IMR-90 (cell line): ENCODE measurements at regions not wholly inside any gene's neighbourhood (a gene's known extent, or its start where the extent isn't known, plus 50 kb on each side); places are given as distances from the start of the nearest gene placed in this dataset.

ENCODE experiments used
- ELK1 ChIP-seq: fragments of 150-350 bp; IDR thresholded peaks from 2 replicates; pipeline ENCODE4 v1.6.1; 2016; ENCODE audit warnings: low read depth, mild to moderate bottlenecking, low read length, moderate library complexity, borderline replicate concordance
- FOS ChIP-seq: fragments of 150-350 bp; IDR thresholded peaks from 2 replicates; pipeline ENCODE4 v1.6.1; 2016; ENCODE audit warnings: low read depth, low read length
- MAFK ChIP-seq: IDR thresholded peaks from 2 replicates; pipeline ENCODE4 v1.6.1; 2012; ENCODE audit warnings: low read depth, low read length, improper control_type of control experiment
- MXI1 ChIP-seq: IDR thresholded peaks from 2 replicates; pipeline ENCODE4 v1.6.1; 2012; ENCODE audit warnings: low read depth, mild to moderate bottlenecking, low read length, moderate library complexity, borderline replicate concordance
- POLR2A ChIP-seq: IDR thresholded peaks from 2 replicates; pipeline ENCODE4 v1.6.1; 2012; ENCODE audit warnings: mild to moderate bottlenecking, low read depth, low read length
- TF ChIP-seq, protein P1 (sequence below): conservative IDR thresholded peaks from 2 replicates; pipeline ENCODE4 v1.5.1; 2012; ENCODE audit warnings: mild to moderate bottlenecking, low read depth, low read length, improper control_type of control experiment
- TF ChIP-seq, protein P2 (sequence below): fragments of 150-350 bp; IDR thresholded peaks from 2 replicates; pipeline ENCODE4 v1.6.1; 2017; ENCODE audit warnings: mild to moderate bottlenecking, antibody characterized with exemption, low read length, low read depth

DNA sequence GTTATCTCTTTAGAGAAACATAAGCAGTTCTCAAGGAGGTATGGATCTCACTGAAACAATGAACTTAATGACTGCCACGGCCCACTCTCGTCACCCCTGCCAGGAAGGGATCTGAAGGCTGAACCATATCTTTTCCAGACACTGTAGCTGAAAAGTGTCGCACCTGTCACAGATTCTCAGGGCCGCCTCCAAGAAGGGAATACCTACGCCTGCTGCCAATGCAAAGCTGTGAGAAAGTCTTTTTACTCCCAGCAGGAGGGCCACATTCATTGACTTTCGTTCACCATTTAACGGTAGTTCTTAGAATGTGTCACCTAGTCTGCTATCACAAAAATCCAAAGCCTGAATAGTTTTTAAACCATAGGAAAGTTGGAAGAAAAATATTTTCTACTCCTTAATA, 66.7 kb upstream of the SH3BP4 start:
- TF ChIP-seq MAFK = no peak
- TF ChIP-seq ELK1 = no peak
- TF ChIP-seq, protein P1, sequence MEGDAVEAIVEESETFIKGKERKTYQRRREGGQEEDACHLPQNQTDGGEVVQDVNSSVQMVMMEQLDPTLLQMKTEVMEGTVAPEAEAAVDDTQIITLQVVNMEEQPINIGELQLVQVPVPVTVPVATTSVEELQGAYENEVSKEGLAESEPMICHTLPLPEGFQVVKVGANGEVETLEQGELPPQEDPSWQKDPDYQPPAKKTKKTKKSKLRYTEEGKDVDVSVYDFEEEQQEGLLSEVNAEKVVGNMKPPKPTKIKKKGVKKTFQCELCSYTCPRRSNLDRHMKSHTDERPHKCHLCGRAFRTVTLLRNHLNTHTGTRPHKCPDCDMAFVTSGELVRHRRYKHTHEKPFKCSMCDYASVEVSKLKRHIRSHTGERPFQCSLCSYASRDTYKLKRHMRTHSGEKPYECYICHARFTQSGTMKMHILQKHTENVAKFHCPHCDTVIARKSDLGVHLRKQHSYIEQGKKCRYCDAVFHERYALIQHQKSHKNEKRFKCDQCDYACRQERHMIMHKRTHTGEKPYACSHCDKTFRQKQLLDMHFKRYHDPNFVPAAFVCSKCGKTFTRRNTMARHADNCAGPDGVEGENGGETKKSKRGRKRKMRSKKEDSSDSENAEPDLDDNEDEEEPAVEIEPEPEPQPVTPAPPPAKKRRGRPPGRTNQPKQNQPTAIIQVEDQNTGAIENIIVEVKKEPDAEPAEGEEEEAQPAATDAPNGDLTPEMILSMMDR = no peak
- TF ChIP-seq FOS = no peak
- no peak for TF ChIP-seq POLR2A
- TF ChIP-seq, protein P2, sequence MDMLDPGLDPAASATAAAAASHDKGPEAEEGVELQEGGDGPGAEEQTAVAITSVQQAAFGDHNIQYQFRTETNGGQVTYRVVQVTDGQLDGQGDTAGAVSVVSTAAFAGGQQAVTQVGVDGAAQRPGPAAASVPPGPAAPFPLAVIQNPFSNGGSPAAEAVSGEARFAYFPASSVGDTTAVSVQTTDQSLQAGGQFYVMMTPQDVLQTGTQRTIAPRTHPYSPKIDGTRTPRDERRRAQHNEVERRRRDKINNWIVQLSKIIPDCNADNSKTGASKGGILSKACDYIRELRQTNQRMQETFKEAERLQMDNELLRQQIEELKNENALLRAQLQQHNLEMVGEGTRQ = no peak
- TF ChIP-seq MXI1 = no peak
